SK-N-MC (cell line): ENCODE measurements at regions not wholly inside any gene's neighbourhood (a gene's known extent, or its start where the extent isn't known, plus 50 kb on each side); places are given as distances from the start of the nearest gene placed in this dataset.

Experiments used
- EZH2 ChIP-seq: fragments of 200-600 bp; sonication (generic); IDR thresholded peaks from one replicate; pipeline ENCODE4 v1.6.1; 2017; ENCODE audit warnings: antibody characterized with exemption
- POLR2AphosphoS5 ChIP-seq: IDR thresholded peaks from 2 replicates; pipeline ENCODE4 v1.6.1; 2012; ENCODE audit warnings: mild to moderate bottlenecking, low read depth, low read length, borderline replicate concordance

DNA sequence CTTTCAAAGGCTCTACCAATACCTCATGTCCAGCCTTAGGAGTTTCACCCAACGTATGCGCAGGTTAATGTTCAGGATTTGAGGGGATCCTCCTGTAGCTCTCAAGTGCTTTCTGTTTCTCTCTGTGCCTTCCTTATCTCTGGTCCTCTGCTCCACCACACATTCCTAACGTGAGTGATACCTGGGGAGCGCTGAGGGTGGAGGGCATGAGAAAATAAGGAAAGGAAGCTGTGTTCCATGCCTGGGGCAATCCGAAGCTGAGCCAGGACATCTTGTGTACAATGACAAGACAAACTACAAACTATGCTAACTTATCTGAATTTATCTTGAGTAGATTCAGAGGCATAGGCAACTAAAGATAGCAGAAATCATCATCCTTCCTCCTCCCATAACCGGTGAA, 136.4 kb downstream of the SST start:
- no peak for TF ChIP-seq POLR2AphosphoS5
- TF ChIP-seq EZH2, result no peak
